GM12878 (cell line): ENCODE measurements at regions not wholly inside any gene's neighbourhood (a gene's known extent, or its start where the extent isn't known, plus 50 kb on each side); places are given as distances from the start of the nearest gene placed in this dataset.

Experiments
- CTCF ChIP-seq, 3 experiments: IDR thresholded peaks in 2 of 3; conservative IDR thresholded peaks in 1 of 3; 2 replicates each; pipeline ENCODE4 v1.5.1; 2011; ENCODE audit warnings: low read depth in 3 of 3, low read length in 3 of 3, mild to moderate bottlenecking in 3 of 3, control low read depth in 2 of 3, moderate library complexity in 2 of 3, inconsistent platforms in 1 of 3, mixed read lengths in 1 of 3; ENCODE audit not compliant: control insufficient read depth in 2 of 3, insufficient read depth in 1 of 3; ENCODE audit errors: extremely low read depth in 1 of 3
- MYC ChIP-seq: IDR thresholded peaks from 2 replicates; pipeline ENCODE4 v1.6.1; 2011; ENCODE audit warnings: mild to moderate bottlenecking, low read length, moderate library complexity, inconsistent platforms; ENCODE audit not compliant: insufficient read depth, insufficient replicate concordance, insufficient read length, severe bottlenecking
- PML ChIP-seq: IDR thresholded peaks from 2 replicates; pipeline ENCODE4 v1.6.1; 2012; ENCODE audit warnings: low read length, inconsistent platforms
- POLR2AphosphoS5 ChIP-seq: IDR thresholded peaks from 2 replicates; pipeline ENCODE4 v1.6.1; 2011; ENCODE audit warnings: mild to moderate bottlenecking, low read length, inconsistent platforms
- SP1 ChIP-seq: IDR thresholded peaks from one replicate; pipeline ENCODE4 v1.6.1; 2011; ENCODE audit warnings: low read depth, low read length
- ZNF24 ChIP-seq: fragments of 450-650 bp; IDR thresholded peaks from 2 replicates; pipeline ENCODE4 v1.6.1; 2017; ENCODE audit warnings: antibody characterized with exemption, mild to moderate bottlenecking
- TF ChIP-seq, protein P1 (sequence below): fragments of 450-650 bp; IDR thresholded peaks from 2 replicates; pipeline ENCODE4 v1.6.1; 2017; ENCODE audit warnings: mild to moderate bottlenecking, low read depth, inconsistent platforms; ENCODE audit not compliant: poor library complexity, severe bottlenecking

DNA sequence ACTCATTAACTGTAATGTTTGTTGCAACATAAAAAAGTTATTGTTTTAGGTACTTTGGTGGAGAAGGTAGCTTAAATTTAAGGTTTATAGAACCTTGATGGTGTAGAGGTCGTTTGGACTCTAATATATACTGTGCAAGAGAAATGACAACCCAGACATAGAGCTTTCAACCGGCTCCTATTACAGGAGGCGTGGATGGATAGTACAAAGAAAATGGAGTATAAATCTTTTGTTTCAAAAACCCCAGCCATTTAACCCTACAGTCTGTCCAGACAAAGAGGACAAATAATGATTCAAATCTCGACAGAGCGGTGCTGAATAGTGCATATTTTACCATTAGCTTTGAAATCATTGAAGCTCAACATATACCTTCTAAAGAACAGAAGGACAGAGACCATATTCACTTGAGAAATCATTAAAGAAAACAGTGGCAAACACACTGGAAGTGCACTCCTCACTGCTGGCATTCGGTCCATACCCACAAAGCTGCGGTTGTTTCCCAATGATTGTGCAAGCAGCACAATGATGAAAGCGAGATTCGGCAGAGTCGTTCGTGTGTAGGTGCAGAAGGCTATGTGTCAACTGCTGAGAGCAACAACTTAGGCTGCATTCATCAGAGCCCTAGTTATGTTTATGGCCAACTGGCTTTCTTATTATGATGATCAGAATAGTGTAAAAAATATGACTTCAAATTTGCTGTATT, 688.6 kb downstream of the NOVA1 start:
- TF ChIP-seq POLR2AphosphoS5, result no peak
- no peak for TF ChIP-seq ZNF24
- no peak for TF ChIP-seq CTCF (IDR thresholded peaks at IDR 0.05 in 2 of 3, conservative IDR thresholded peaks at IDR 0.05 in 1 of 3; ENCODE audit: control insufficient read depth in 2 of 3, extremely low read depth in 1 of 3, insufficient read depth in 1 of 3, low read depth in 3 of 3, low read length in 3 of 3)
- TF ChIP-seq, protein P1, sequence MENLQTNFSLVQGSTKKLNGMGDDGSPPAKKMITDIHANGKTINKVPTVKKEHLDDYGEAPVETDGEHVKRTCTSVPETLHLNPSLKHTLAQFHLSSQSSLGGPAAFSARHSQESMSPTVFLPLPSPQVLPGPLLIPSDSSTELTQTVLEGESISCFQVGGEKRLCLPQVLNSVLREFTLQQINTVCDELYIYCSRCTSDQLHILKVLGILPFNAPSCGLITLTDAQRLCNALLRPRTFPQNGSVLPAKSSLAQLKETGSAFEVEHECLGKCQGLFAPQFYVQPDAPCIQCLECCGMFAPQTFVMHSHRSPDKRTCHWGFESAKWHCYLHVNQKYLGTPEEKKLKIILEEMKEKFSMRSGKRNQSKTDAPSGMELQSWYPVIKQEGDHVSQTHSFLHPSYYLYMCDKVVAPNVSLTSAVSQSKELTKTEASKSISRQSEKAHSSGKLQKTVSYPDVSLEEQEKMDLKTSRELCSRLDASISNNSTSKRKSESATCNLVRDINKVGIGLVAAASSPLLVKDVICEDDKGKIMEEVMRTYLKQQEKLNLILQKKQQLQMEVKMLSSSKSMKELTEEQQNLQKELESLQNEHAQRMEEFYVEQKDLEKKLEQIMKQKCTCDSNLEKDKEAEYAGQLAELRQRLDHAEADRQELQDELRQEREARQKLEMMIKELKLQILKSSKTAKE, result no peak
- TF ChIP-seq MYC, result no peak
- no peak for TF ChIP-seq PML
- no peak for TF ChIP-seq SP1
